ENCODE measurements at regions not wholly inside any gene's neighbourhood (a gene's known extent, or its start where the extent isn't known, plus 50 kb on each side); places are given as distances from the start of the nearest gene placed in this dataset.
"Not testable (repeated sequence)": the region's sequence is repeated elsewhere in the genome, so short reads cannot be mapped to it uniquely, and the experiment has no call there.

- no peaks in the 10 kb centered on the region for H3K9me3 Mint-ChIP-seq
- DNase-seq (no peak), ATAC-seq (replicated peaks in 1 of 2) (no peak)
- H3K27ac Mint-ChIP-seq, result no peak overlapping the region
- H3K4me3 Mint-ChIP-seq, result no peak overlapping the region
- no peaks in the 10 kb centered on the region for H3K36me3 Mint-ChIP-seq (ENCODE audit: insufficient read depth in 2 of 2)
- no peaks in the 10 kb centered on the region for H3K27me3 Mint-ChIP-seq (ENCODE audit: low read depth)
- no peaks in the 10 kb centered on the region for H3K4me1 Mint-ChIP-seq (ENCODE audit: low read depth)
These were observed 829.5 kb downstream of the REEP3 start for GRCh38 chr10:64350665-64351064.

GRCh38 chr10:64358907-64359306, 837.7 kb downstream of the REEP3 start:
- H3K4me1 Mint-ChIP-seq (ENCODE audit: low read depth), result no peaks in the 10 kb centered on the region
- H3K27ac Mint-ChIP-seq, result no peak overlapping the region
- H3K4me3 Mint-ChIP-seq, result no peak overlapping the region
- no peaks in the 10 kb centered on the region for H3K36me3 Mint-ChIP-seq (ENCODE audit: insufficient read depth in 2 of 2)
- no peaks in the 10 kb centered on the region for H3K27me3 Mint-ChIP-seq (ENCODE audit: low read depth)
- DNase-seq, result no peak
- no peak for ATAC-seq (replicated peaks in 1 of 2)
- peaks cover 0 to 2% of the 10 kb centered on the region in 2 donors for H3K9me3 Mint-ChIP-seq

DNA sequence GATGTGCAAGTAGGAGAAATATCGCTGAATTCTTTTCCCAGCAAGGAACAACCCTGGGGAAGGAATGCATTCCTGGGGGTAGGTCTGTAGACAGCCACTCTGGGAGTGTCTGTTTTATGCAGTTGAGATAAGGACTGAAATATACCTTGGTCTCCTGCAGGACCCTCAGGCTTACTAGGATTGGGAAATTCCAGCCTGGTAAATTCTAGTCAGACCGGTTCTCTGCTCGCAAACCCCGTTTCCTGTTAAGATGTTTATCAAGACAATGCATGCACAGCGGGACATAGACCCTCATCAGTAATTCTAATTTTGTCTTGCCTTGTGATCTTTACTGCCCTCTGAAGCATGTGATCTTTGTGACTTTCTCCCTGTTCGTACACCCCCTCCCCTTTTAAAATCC, 839.0 kb downstream of the REEP3 start:
- H3K4me3 Mint-ChIP-seq; H3K9me3 Mint-ChIP-seq; DNase-seq; H3K36me3 Mint-ChIP-seq (ENCODE audit: insufficient read depth in 2 of 2); ATAC-seq (replicated peaks in 1 of 2); H3K27ac Mint-ChIP-seq; H3K27me3 Mint-ChIP-seq (ENCODE audit: low read depth); H3K4me1 Mint-ChIP-seq (ENCODE audit: low read depth): not testable (repeated sequence)

GRCh38 chr10:64363687-64364086, 842.5 kb downstream of the REEP3 start:
- Mint-ChIP-seq H3K4me3 (no peak overlapping the region), H3K27me3 (ENCODE audit: low read depth) (no peaks in the 10 kb centered on the region), H3K9me3 (peaks cover 2 to 3% of the 10 kb centered on the region in 2 donors), H3K36me3 (ENCODE audit: insufficient read depth in 2 of 2) (no peaks in the 10 kb centered on the region), H3K27ac (no peak overlapping the region), H3K4me1 (ENCODE audit: low read depth) (no peaks in the 10 kb centered on the region)
- DNase-seq (no peak), ATAC-seq (replicated peaks in 1 of 2) (no peak)

- no peak for DNase-seq
- H3K4me1 Mint-ChIP-seq (ENCODE audit: low read depth), result no peaks in the 10 kb centered on the region
- no peak overlapping the region for H3K4me3 Mint-ChIP-seq
- no peaks in the 10 kb centered on the region for H3K27me3 Mint-ChIP-seq (ENCODE audit: low read depth)
- no peaks in the 10 kb centered on the region for H3K36me3 Mint-ChIP-seq (ENCODE audit: insufficient read depth in 2 of 2)
- no peak overlapping the region for H3K27ac Mint-ChIP-seq
- no peak for ATAC-seq (replicated peaks in 1 of 2)
- peaks cover 0 to 3% of the 10 kb centered on the region in 2 donors for H3K9me3 Mint-ChIP-seq
These were observed 844.5 kb downstream of the REEP3 start for GRCh38 chr10:64365663-64366062.

DNA sequence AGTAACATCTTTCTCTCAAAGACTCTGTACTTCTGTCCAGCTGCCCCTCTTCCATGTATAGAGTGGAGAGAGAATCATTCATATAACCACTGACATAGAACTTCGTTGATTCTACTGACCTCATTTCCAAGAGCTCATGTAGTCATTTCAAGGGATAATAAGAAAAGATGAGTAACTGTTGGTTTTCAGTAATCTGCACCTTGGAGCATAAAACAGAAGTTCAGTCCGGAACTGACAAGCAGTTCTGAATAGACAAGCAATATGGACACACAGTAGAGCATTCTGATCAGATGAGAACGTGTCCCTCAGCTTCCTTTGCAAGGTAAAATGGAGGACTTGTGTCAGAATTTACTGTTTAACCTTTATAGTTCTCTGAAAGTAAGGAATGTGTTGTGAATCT, 847.1 kb downstream of the REEP3 start:
- Mint-ChIP-seq H3K36me3 (ENCODE audit: insufficient read depth in 2 of 2) (no peaks in the 10 kb centered on the region), H3K27me3 (ENCODE audit: low read depth) (no peaks in the 10 kb centered on the region), H3K9me3 (peaks cover 0 to 3% of the 10 kb centered on the region in 2 donors), H3K4me3 (no peak overlapping the region), H3K4me1 (ENCODE audit: low read depth) (no peaks in the 10 kb centered on the region), H3K27ac (no peak overlapping the region)
- DNase-seq (no peak), ATAC-seq (replicated peaks in 1 of 2) (no peak)

DNA sequence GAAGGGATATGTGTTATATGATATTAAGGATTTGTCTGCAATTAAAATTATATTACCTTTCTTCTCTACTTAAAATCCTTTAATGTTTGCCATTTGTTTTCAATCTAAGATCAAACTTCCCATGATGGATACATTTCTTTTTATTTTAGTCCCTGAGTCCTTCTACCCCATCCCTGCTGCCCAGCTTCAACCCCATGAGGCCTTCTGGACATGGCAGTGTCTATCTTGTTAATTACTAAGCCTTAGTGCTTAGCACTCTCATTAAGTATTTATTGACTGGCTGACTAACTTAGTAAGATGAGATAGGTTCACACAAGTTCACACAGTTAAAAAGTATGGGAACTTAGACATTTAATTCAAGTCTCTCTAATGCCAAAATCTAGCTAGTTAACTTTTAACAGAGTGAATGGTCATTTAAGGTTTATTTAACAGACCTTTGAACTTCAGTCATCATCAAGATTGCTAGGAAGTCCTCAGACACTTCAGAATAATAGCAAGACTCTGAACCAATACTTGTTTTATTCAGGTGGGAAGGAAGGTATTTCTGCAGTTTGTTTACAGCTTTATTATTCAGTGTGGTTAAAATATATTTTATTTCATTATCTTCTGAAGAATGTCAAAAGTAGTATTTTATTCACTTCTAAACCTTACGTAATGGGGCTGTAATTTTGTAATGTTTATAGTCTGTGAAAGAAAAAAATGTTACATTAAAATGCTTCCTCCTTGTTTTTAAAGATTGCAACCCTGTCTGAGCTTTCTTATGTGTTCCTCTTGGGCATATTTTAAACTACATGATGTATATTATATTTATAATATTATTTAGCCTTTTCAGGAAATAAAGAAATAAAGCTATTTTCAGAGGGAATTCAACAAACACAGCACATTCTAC, 848.9 kb downstream of the REEP3 start:
- Mint-ChIP-seq H3K4me3 (no peak overlapping the region), H3K36me3 (ENCODE audit: insufficient read depth in 2 of 2) (no peaks in the 10 kb centered on the region), H3K4me1 (ENCODE audit: low read depth) (no peaks in the 10 kb centered on the region), H3K27me3 (ENCODE audit: low read depth) (no peaks in the 10 kb centered on the region), H3K9me3 (peaks cover 4 to 6% of the 10 kb centered on the region in 2 donors), H3K27ac (no peak overlapping the region)
- DNase-seq (no peak), ATAC-seq (replicated peaks in 1 of 2) (no peak)

- no peaks in the 10 kb centered on the region for H3K4me1 Mint-ChIP-seq (ENCODE audit: low read depth)
- ATAC-seq (replicated peaks in 1 of 2), result no peak
These were observed 853.1 kb downstream of the REEP3 start for GRCh38 chr10:64374346-64374745.

GRCh38 chr10:64376167-64376566, 855.0 kb downstream of the REEP3 start:
- ATAC-seq (replicated peaks in 1 of 2) (no peak), DNase-seq (no peak)
- H3K27me3 Mint-ChIP-seq (ENCODE audit: low read depth), result no peaks in the 10 kb centered on the region
- peaks cover 3 to 4% of the 10 kb centered on the region in 2 donors for H3K9me3 Mint-ChIP-seq
- H3K4me3 Mint-ChIP-seq, result no peak overlapping the region
- no peak overlapping the region for H3K27ac Mint-ChIP-seq
- no peaks in the 10 kb centered on the region for H3K4me1 Mint-ChIP-seq (ENCODE audit: low read depth)
- no peaks in the 10 kb centered on the region for H3K36me3 Mint-ChIP-seq (ENCODE audit: insufficient read depth in 2 of 2)

More at GRCh38 chr10:64374346-64374745, 853.1 kb downstream of the REEP3 start:
- no peak for DNase-seq
- H3K4me3 Mint-ChIP-seq, result no peak overlapping the region
- no peaks in the 10 kb centered on the region for H3K27me3 Mint-ChIP-seq (ENCODE audit: low read depth)
- peaks cover 3 to 4% of the 10 kb centered on the region in 2 donors for H3K9me3 Mint-ChIP-seq
- no peak overlapping the region for H3K27ac Mint-ChIP-seq
- H3K36me3 Mint-ChIP-seq (ENCODE audit: insufficient read depth in 2 of 2), result no peaks in the 10 kb centered on the region

DNA sequence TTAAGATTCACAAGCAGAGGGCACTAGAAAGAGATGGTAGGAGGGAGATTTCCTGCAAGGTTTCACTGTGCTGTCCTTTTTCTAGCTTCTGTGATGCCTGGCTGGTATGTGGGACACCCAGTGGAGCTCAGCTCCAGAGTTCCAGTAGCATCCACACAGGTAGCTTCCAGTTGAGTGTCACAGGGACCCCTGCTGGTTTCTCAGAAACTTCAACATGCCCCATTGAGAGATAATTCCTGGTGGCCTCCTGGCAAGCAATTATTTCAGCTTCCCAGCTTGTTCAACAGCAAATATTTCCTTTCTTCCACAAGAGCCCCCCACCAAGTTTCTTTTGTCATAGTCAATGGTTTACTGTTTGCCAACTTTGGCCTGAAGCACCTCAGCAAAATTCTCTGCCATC, 858.7 kb downstream of the REEP3 start:
- no peak overlapping the region for H3K27ac Mint-ChIP-seq

DNA sequence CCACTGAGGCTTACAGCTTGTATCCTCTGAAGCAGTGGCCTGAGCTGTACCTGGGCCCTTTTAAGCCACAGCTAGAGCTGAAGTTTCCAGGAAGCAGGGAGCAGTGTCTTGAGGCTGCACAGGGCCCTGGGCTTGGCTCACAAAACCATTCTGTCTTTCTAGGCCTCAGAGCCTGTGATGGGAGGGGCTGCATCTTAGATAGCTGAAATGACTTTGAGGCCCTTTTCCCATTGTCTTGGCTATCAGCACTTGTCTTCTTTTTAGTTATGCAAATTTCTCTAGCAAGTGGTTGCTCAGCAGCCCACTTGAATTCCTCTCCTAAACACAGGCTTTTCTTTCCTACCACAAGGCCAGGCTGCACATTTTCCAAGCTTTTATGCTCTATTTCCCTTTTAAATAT, 864.2 kb downstream of the REEP3 start:
- H3K36me3 Mint-ChIP-seq (ENCODE audit: insufficient read depth in 2 of 2), result no peaks in the 10 kb centered on the region
- ATAC-seq (replicated peaks in 1 of 2) (no peak), DNase-seq (no peak)
- no peak overlapping the region for H3K4me3 Mint-ChIP-seq
- no peak overlapping the region for H3K27ac Mint-ChIP-seq
- H3K27me3 Mint-ChIP-seq (ENCODE audit: low read depth), result no peaks in the 10 kb centered on the region
- no peaks in the 10 kb centered on the region for H3K4me1 Mint-ChIP-seq (ENCODE audit: low read depth)
- H3K9me3 Mint-ChIP-seq, result peaks cover 0 to 1% of the 10 kb centered on the region in 2 donors

More for the DNA sequence above, 858.7 kb downstream of the REEP3 start:
- DNase-seq, result no peak
- no peak overlapping the region for H3K4me3 Mint-ChIP-seq
- H3K27me3 Mint-ChIP-seq (ENCODE audit: low read depth), result no peaks in the 10 kb centered on the region
- H3K9me3 Mint-ChIP-seq, result no peaks in the 10 kb centered on the region
- no peaks in the 10 kb centered on the region for H3K4me1 Mint-ChIP-seq (ENCODE audit: low read depth)
- H3K36me3 Mint-ChIP-seq (ENCODE audit: insufficient read depth in 2 of 2), result no peaks in the 10 kb centered on the region
- ATAC-seq (replicated peaks in 1 of 2), result no peak

DNA sequence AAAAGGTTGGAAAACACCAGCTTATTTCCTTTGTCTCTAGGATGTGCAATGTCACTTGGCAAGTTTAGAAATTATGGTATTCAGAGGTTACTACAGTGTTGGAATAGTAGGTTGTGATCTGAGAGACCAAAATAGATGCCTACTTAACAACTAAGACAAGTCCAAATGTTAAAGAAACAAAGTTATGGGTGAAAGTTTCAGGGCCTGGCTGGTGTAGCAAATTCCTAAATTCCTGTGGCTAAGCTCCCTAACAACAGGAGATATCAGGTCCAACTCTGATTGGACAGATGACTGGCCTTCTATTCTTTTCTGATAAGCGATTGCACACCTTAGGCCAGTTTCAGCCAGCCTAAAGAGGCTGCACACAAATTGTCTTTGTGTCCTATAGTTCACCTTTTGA, 873.5 kb downstream of the REEP3 start:
- no peaks in the 10 kb centered on the region for H3K9me3 Mint-ChIP-seq
- no peaks in the 10 kb centered on the region for H3K4me1 Mint-ChIP-seq (ENCODE audit: low read depth)
- no peak overlapping the region for H3K4me3 Mint-ChIP-seq
- no peak for ATAC-seq (replicated peaks in 1 of 2)
- DNase-seq, result no peak
- H3K27ac Mint-ChIP-seq, result no peak overlapping the region
- no peaks in the 10 kb centered on the region for H3K27me3 Mint-ChIP-seq (ENCODE audit: low read depth)
- H3K36me3 Mint-ChIP-seq (ENCODE audit: insufficient read depth in 2 of 2), result no peaks in the 10 kb centered on the region

DNA sequence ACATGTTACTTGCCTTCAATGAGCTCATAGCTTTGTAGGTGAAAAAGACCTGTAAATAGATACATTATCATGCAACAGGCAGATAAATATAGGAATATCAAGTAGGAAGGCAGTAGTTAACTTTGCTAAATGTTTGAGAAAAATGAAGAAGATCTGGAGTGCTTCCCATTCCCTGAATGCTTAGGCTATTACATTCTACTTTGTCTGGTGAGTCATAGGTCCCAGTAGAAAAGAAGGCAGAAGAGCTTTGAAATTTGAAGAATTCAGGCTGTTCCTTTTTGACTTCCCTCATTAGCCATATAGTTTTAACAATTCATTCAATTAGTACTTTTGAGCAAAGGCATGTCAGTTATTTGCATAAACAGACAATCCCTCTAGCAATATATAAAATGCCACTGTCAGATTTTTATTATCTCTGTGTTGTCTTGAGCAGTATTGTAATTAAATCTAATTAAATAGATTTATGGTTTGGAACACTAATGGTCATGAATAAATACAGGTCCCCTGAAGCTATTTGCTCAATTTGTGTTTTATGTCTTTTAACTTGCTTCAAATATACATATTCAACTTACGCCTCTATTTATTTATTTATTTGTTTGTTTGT, 875.0 kb downstream of the REEP3 start:
- Mint-ChIP-seq H3K36me3 (ENCODE audit: insufficient read depth in 2 of 2) (no peaks in the 10 kb centered on the region), H3K27me3 (ENCODE audit: low read depth) (no peaks in the 10 kb centered on the region), H3K4me3 (no peak overlapping the region), H3K9me3 (peaks cover 0 to 4% of the 10 kb centered on the region in 2 donors), H3K27ac (no peak overlapping the region), H3K4me1 (ENCODE audit: low read depth) (no peaks in the 10 kb centered on the region)
- DNase-seq, result no peak
- no peak for ATAC-seq (replicated peaks in 1 of 2)
